ENCODE measurements at regions not wholly inside any gene's neighbourhood (a gene's known extent, or its start where the extent isn't known, plus 50 kb on each side); places are given as distances from the start of the nearest gene placed in this dataset.
"Not testable (repeated sequence)": the region's sequence is repeated elsewhere in the genome, so short reads cannot be mapped to it uniquely, and the experiment has no call there.

DNA sequence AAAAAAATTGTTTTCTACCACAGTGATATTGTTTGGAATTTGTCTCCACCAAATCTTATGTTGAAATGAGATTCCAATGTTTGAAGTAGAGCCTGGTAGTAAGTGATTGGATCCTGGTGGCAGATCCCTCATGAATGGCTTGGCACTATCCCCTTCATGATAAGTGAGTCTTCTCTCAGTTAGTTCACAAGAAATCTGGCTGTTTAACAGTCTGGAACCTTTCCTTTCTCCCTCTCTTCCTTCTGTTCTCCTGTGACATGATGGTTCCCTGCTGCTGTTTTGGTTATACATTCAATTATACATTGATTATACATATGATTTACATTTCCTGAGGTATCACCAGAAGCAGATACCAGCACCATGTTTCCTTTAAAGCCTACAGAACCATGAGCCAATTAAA lies 442.2 kb downstream of the SLC6A15 start:
- no peak for DNase-seq

DNA sequence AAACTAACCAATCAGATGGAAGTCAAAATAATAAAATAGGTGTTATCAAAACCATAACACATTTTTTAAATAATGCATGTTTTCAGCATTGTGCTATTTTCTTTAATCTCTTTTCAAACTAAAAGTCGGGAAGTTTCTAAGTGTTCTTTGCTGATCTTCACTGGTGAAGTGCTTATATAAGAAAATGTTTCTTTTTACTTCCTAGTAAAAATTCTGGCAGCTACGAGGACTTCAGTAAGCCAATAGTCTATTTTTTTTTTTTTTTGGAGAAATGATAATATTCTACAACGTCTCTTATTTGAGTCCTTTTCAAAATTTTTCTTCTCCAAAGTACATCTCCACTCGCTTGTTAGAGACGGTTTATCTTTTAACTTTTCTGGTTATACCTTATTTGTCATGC lies 448.0 kb downstream of the SLC6A15 start:
- no peak for DNase-seq

DNA sequence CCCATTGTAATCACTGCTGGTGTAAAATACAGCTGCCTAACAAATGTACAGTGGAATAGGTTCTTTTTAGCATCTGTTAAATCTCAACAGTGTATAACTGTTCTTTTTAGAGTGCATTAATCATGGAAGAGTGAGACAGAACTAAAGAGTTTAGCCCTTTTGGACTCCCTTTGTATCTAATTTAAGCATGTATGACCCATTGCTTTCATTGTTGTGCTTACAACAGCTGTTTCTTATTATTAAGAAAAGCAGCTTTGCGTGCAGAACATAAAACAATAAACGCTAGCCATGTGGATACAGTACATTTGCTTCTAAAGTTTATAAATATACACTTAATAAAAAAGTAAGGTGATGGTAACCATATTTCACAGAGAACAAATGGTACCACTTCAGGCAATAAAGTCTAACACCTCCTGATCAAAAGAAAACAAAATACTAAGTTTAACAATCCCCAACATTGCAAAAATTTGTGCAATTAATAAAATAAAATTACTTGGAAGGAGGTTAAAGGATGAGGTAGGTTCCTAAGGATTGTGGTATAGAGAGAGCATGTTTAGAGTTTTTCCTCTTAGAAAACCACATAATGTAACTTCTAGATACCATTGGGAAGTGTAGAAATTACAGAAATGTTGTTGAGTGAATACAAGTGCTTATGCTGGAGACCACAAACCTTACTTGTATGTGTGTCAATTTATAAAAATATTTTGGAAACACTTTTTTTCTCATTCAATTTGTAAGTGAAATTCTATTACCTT lies 448.7 kb downstream of the SLC6A15 start:
- DNase-seq: no peak

DNA sequence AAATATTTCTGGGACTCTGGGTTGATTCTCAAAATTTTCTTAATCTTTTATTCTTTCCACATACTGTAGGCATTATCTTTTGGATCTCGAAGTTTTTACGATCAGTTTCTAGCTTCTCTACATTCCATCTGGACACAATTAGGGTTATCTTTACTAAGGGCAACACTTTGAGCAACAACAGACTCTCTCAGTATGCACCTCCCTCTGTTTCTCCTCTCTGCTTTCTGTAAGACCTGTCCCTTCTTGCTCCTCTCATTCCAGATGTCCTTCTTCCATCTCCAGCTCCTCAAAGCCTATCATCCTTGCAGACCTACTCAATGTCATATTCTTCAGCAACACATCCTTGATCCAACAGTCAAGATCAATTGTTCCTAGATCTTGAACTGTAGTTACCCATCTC lies 457.0 kb downstream of the SLC6A15 start:
- no peak for DNase-seq

DNA sequence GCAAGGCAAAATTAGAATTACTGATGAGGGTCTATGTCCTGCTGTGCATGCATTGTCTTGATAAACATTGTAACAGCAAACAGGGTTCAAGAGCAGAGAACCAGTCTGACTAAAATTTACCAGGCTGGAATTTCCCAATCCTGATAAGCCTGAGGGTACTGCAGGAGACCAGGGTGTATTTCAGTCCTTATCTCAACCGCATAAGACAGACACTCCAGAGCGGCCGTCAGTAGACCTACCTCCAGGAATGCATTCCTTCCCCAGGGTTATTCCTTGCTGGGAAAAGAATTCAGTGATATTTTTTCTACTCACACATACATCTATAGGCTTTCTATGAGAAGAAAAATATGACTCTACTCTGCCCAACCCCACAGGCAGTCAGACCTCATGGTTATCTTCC lies 466.1 kb downstream of the SLC6A15 start:
- not testable (repeated sequence) for DNase-seq

DNA sequence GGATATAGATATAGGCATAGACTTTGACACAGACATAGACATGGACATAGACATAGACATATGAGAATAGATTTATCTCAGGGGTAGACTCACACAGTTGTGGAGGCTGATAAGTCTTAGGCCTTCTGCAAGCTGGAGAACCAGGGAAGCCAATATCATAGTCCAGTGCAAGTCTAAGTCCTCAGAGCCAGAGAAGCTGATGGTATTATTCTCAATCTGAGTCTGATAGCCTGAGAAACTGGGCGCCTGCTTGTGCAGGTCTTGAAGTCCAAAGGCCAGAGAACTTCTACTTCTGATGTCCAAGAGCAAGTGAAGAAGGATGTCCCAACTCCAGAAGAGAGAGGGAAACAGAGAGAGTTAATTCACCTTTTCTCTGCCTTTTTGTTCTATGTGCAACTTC lies 476.5 kb downstream of the SLC6A15 start:
- no peak for DNase-seq

DNA sequence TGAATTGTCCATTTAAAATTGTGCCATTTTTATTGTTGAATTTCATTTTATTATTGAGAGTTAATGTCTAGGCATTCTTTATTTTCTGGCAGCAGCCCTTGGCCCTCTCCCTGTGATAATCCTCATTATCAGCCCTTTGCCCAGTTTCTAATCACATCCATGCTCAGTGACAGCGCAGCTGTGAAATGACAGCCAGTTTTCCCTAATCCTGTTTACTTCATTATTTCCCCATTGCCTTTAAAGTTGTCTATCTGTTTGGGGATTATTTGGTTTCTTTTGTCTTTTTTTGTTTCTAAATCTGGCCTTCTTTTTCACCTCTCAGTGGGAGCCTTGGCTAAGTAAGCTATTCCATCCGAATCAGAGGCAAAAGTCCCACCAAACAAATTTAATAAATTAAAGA lies 476.9 kb downstream of the SLC6A15 start:
- DNase-seq: no peak

DNA sequence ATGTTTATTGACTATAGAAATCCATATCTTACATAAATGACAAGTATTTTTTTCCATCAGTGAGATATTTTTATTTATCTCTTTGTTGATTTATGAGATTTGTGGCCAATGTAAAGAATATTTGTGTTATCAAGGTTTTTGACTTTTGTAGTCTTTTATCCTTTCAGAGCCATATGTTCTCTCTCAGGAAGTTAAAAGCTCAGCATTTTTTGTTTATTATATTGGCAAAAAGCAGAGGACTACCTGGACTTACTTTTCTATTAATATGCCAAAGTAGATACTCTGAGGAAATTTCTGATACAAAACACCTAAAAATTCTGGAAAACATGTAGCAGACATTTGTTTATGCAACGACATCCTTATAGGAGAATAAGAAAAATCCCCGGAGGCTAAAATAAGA lies 490.3 kb downstream of the SLC6A15 start:
- DNase-seq: no peak

DNA sequence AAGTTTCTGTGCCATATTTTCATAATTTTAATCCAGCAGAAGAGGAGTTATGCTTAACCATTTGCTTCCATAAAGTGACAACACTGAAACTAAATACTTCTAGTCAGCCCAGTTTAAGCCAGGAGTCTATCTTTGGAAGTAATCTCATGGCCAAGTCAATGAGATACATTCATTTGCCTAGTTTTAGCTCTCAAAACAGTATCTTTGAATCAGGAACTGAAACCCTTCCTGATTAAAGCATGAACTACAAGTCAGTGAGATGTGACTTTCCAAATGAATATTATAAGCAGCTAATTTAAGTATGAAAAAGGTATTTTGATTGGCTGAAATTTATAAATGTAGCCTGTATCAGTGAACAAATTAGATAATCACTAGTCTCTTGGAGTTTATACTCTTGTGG lies 491.5 kb downstream of the SLC6A15 start:
- DNase-seq: no peak

DNA sequence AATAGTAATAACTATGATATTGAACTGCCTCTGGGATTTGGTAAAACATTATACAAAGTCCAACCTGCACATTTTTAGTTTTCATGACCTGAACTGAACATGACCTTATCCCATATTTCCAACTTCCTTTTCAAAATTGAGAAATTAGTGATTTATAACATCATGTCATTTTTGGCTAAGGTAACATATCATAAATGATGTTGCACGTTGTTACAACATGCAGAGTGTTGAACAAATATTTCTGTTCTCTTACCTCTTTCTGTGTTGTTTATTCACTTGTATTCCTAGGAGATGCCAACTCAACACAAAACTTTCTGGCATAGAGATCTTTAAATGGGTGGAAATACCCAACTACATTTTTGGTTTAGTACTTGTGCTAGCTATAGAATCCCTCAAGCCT lies 496.0 kb downstream of the SLC6A15 start:
- DNase-seq: no peak

DNA sequence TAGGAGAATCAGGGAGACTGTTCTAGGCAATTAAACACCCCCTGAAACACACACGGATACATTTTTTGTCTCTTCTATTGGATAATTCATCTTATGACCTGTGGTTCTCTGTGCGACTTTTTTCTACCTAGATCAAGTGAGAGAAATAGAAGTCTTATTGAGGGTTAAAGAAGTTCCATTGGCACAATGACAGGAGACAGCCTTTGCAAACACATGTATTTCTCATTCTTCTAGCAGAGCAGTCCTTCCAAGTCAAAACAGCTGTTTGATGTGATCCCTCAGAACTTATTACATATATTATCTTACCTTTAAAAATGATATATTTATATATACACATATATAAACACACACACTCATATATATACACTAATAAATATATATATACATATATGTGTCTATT lies 496.7 kb downstream of the SLC6A15 start:
- DNase-seq: no peak

DNA sequence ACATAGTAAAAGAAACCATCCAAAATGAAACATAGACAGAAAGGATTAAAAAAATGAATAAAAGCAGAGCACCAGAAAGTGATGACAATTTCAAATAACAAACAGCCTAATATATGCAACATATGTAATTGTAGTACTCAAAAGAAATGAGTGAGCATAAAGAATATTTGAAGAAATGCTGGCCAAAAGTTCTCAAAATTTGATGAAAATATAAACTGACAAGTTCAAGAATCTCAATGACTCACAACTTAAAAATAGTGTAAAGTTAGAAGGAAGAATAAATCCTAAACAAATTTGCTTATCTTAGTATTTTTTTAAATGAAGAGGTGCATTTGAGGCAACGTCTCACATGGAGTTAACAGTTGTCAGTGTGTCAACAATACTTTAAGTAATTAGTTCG lies 498.9 kb downstream of the SLC6A15 start:
- DNase-seq: no peak

DNA sequence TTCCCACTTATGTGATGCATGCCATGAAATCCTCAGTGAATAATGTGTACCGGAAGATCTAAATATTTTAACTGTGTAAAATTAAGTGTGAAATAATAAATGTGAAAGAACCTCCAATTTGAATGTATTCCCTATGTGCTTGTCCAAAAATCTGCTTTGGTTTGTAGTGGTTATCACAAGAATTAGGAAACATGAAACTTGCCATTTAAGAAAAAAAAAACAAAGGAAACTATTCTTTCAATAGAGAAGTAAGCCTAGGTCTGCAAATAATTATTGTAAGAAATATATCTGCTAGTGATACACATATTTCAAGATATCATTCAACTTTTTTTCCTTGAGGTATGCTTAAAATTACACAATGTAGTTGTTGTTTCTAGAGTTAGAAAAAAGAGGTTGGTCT lies 500.4 kb downstream of the SLC6A15 start:
- DNase-seq: no peak

DNA sequence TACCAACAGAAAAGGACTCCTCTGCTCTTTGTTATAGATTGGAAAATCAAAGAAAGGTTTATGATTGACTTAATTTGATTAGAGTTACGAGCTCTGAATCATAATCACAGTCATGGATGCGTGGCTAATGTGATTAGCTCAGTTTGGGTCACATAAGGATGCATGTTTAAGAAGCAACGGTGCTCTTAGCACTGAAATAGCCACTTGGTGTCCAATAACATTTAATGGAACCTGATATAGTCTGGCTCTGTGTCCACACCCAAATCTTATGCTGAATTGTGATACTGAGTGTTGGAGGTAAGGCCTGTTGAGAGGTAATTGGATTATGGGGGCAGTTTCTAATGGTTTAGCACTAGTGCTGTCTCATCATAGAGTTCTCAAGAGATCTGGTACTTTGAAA lies 501.6 kb downstream of the SLC6A15 start:
- no peak for DNase-seq

DNA sequence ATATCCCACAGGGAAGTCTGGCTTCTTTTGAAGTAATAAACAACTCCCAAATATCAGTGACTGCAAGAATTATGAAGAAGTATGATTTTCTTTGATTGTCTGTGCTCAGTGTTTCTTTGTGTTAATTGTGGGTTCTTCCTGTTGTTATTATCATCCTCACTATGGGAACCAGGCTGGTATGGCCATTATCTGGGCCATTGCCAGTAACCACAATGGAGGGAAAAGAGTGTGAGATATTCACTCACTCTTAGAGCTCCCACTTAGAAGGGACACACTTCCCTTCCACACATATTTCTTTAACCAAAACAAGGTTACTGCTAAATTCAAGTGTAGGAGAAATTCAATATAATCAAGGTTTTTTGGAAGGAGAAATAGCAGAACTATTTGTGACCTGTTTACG lies 503.7 kb downstream of the SLC6A15 start:
- no peak for DNase-seq

DNA sequence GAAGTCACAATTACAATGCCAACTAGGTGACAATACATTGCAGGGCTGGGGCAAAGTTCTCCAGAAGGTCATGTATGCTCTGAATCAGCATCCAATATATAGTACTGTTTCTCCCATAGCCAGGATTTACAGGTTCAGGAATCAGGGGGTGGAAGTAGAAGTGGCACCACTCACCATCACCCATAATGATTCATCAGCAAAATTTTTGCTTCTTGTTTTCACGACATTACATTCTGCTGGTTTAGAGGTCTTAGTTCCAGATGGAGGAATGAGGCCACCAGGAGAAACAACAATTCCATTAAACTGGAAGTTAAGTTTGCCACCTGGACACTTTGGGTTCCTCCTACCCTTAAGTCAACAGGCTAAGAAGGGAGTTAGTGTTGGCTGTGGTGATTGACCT lies 505.9 kb downstream of the SLC6A15 start:
- not testable (repeated sequence) for DNase-seq

DNA sequence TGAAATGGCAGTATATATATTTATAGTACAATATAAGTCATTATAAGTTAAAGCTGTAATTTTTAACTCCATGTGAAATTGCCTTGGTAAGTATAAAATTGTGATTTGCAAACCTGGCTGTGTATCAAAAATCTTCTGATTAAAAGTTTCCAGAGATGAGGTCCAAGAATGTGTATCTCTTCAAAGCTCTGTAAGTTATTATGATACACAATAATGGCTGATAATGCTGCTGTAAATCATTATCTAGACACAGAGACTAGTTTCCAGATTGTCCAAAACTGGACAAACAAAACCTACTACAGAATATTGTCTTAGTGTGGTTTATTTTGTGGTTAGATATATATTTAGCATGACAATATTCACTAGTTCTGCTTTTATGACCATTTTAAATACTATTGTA lies 514.8 kb downstream of the SLC6A15 start:
- DNase-seq: no peak

DNA sequence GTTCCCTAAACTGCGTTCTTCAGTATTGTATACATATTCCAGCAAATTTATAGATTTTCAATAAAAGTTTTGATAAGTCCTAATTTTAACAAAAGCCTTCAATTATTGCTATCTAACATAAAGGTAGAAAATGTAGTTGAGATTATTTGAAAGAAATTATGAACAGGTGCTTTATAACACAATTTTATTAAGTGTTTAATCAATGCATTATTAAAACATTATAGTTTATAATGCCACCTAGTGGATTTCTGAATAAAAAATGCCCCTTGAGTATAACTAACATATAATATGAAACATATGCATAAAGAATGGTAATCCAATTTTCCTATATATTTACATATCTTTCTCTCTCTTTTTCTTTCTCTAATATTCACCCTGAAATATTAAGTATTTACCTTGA lies 515.3 kb downstream of the SLC6A15 start:
- peak in 1 of 2 donors; percentile 12 for DNase-seq

DNA sequence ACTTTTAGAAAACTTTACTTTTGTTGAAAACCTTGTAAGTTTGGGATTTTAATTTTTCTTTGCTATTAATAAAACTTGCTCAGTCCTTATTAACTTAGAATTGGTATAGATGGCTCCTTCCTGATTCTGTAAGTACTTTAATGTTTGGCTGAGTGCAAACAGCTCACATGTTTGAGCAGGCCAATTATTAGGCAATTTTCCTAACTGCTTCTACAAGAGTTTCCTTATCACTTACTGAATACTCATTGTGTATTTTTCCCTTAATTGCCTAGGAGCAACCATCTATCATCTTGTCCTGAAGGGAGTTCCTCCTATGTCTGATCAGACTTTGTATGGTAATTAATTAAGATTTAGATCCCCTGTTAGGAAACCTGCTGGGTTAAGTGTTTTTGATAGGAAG lies 521.4 kb downstream of the SLC6A15 start:
- DNase-seq: not testable (repeated sequence)

DNA sequence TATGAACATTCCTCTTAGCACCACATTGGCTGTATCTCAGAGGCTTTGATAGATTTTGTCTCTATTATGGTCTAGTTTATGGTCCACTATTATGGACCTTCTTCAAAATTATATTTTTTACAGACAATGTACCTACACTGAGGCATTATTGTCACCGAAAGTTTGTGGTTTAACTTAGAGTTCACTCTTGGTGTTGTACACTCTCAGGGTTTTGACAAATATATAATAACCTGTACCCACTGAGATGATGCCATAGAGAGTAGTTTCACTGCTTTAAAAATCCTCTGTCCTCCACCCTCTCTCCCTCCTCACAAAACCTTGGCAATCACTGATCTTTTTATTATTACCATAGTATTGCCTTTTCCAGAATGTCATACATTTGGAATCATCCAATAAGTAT lies 528.2 kb downstream of the SLC6A15 start:
- no peak for DNase-seq

DNA sequence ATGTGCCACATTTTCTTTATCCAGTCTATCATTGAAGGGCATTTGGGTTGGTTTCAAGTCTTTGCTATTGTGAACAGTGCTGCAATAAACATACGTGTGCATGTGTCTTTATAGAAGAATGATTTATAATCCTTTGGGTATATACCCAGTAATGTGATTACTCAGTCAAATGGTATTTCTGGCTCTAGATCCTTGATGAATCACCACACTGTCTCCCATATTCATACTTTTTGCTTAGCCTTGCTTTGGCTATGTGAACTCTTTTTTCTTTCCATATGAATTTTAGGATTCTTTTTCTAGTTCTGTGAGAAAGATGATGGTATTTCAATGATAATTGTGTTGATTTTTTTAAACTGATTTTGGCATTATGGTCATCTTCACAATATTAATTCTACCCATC lies 530.1 kb downstream of the SLC6A15 start:
- not testable (repeated sequence) for DNase-seq

DNA sequence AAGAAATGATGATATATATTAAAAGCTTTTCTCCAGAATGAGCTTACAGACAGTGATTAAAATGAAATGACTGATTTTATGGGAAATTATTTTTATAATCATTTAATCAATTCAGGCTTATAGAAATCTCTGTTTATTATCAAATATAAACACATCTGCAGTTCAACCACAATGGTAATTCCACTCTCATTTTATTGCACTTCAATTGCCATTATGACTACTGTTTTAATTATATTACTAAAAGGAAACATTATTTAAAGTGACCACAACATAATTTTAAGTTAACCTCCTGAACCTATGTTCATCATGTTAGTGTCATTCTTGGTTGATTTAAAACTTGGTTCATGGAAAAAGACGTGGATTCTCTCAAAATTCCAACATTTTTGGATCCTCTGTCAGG lies 536.3 kb downstream of the SLC6A15 start:
- no peak for DNase-seq

DNA sequence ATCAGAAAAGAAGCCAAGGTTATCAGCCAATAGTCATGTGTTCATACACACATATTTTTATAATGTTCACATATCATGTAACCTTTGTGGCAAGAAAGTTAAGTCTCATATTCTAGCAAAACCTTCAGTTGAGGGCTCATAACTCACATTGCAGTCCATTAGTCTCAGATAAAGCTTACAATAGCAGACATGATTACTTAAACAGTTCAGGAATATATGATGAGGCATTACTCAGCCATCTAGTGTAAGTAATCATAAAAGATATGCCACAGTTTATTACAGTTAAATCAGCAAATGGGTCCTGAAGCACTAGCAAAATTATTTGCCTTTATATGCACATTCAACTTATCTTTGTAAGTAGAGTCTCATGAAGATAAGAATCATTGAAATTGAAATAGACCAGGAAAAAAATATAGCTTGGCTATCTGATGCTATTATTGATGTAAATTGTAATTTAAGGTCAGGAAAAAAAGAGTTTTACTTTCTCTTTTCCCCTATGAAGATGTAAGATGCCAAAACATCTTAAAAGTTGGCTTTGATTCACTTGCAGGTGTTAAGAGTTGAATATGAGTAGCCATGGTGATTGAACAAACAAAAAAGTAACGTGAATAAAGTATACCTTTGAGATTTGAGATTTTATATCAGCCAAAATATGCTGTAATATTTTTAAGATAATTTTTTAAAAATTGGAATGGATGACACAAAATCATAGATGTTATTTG lies 537.0 kb downstream of the SLC6A15 start:
- no peak for DNase-seq

DNA sequence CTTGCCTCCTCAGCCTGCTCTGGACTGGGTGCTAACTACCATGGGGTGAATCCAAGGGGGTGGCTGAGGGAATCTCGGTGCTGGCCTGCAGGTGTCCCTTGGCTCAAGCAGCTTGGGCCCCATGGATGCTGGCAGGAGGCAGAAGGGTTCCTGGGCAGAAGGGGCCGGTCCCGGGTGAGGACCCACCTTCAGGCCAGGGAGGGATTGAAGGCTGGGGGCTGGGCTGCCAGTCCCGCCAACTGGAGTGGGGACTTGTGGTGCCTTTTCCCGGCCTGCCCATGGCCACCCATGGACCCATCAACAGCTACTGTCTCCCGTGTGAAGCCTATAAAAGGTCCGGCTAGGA lies 550.1 kb downstream of the SLC6A15 start:
- DNase-seq: no peak
